Nephron progenitor cell (in vitro differentiated cells): ENCODE measurements at regions not wholly inside any gene's neighbourhood (a gene's known extent, or its start where the extent isn't known, plus 50 kb on each side); places are given as distances from the start of the nearest gene placed in this dataset.
A peak's percentile ranks its signal among the peaks of the same experiment; 100 is the strongest.

ENCODE experiments used
- DNase-seq: peaks from one replicate; pipeline ENCODE4 v3.0.0; 2021
- H3K27ac Mint-ChIP-seq: 2 replicates; pipeline ENCODE4 v1.8.0; 2021; ENCODE audit warnings: mild to moderate bottlenecking, moderate library complexity, mixed read lengths
- H3K27me3 Mint-ChIP-seq: 2 replicates; pipeline ENCODE4 v1.8.0; 2021; ENCODE audit warnings: mild to moderate bottlenecking, low read depth, mixed read lengths; ENCODE audit not compliant: poor library complexity
- H3K36me3 Mint-ChIP-seq: 2 replicates; pipeline ENCODE4 v1.8.0; 2021; ENCODE audit warnings: low read depth, mixed read lengths
- H3K4me1 Mint-ChIP-seq: 2 replicates; pipeline ENCODE4 v1.8.0; 2021; ENCODE audit warnings: mixed read lengths
- H3K4me3 Mint-ChIP-seq: 2 replicates; pipeline ENCODE4 v1.8.0; 2021; ENCODE audit warnings: mild to moderate bottlenecking, moderate library complexity, mixed read lengths
- H3K9me3 Mint-ChIP-seq: 2 replicates; pipeline ENCODE4 v1.8.0; 2021; ENCODE audit warnings: mild to moderate bottlenecking, moderate library complexity, mixed read lengths
- TF ChIP-seq, protein P1 (sequence below): fragments of 200-600 bp; sonication (generic); IDR thresholded peaks from 2 replicates; pipeline ENCODE4 v1.5.0; 2021; ENCODE audit warnings: antibody characterized with exemption

DNA sequence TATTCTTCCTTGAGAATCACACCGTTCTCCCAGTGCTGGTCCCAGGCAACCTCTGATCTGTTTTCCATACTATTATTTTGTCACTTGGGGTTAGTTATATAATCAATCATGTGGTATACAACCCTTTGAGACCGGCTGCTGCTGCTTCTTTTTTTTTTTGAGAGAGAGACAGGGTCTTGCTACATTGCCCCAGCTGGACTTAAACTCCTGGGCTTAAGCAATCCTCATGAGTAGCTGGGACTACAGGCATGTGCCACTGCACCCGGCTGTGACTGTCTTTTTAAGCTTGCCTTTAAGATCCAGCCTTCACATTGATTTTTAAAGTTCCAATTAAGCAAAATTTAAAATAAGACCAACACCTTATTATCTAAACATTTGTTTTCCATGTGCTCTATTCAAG lies 86.7 kb upstream of the EXOC1L start:
- DNase-seq, result no peak
- TF ChIP-seq, protein P1, sequence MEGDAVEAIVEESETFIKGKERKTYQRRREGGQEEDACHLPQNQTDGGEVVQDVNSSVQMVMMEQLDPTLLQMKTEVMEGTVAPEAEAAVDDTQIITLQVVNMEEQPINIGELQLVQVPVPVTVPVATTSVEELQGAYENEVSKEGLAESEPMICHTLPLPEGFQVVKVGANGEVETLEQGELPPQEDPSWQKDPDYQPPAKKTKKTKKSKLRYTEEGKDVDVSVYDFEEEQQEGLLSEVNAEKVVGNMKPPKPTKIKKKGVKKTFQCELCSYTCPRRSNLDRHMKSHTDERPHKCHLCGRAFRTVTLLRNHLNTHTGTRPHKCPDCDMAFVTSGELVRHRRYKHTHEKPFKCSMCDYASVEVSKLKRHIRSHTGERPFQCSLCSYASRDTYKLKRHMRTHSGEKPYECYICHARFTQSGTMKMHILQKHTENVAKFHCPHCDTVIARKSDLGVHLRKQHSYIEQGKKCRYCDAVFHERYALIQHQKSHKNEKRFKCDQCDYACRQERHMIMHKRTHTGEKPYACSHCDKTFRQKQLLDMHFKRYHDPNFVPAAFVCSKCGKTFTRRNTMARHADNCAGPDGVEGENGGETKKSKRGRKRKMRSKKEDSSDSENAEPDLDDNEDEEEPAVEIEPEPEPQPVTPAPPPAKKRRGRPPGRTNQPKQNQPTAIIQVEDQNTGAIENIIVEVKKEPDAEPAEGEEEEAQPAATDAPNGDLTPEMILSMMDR, result no peak
- Mint-ChIP-seq H3K27ac (no peak overlapping the region), H3K4me3 (no peak overlapping the region), H3K36me3 (no peaks in the 10 kb centered on the region), H3K4me1 (peaks cover 7% of the 10 kb centered on the region), H3K9me3 (peaks cover 9% of the 10 kb centered on the region), H3K27me3 (peaks cover 3% of the 10 kb centered on the region)

DNA sequence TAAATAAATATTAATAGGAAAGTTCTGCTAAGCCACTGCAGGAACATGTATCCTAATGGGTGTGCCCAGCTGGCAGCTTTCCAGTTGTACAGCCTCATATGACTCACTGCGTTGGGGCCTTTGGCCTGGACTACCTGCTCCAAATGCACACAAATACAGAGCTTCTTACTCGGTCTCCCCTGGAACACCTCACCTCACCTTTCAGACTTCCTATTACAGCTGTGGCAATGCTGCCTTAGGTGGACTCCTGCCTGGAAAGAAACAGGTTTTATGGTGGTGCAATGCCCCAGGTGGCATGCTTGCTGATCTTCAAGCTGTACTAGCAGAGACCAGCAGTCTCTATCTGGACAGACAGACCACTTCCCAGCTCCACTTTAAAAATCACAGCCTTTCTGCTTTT lies 85.7 kb upstream of the EXOC1L start:
- H3K9me3 Mint-ChIP-seq, result peaks cover 13% of the 10 kb centered on the region
- H3K4me3 Mint-ChIP-seq, result no peak overlapping the region
- DNase-seq, result no peak
- peaks cover 3% of the 10 kb centered on the region for H3K27me3 Mint-ChIP-seq
- TF ChIP-seq, protein P1, result no peak
- no peak overlapping the region for H3K27ac Mint-ChIP-seq
- H3K4me1 Mint-ChIP-seq, result peaks cover 7% of the 10 kb centered on the region
- no peaks in the 10 kb centered on the region for H3K36me3 Mint-ChIP-seq

DNA sequence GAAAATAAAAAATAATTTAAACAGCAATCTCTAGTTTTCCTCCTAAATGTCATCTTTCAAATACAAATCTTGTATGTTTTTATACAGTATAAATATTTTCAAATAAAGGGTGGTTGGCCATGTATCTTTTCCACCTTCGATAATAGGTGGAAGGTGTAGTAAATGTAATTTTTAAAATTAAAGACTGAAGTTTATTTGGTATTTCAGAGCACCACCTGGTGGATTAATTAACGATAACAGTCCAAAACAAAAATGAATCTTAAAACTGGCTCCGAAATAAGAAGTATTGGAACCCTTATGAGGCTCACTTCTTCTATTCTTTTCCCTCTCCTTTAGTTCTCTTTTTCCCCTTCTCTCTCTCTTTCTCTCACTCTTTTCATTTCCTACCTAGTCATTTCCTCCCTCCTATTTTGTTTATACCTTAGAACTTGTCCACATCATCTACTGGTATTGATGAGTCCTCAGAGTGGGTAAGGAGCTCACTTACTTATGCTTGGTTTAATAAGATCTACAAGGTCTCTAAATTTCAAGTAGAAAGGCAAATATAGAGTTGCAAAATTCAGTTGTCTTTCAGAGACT lies 82.9 kb upstream of the EXOC1L start:
- DNase-seq, result no peak
- no peaks in the 10 kb centered on the region for H3K27me3 Mint-ChIP-seq
- TF ChIP-seq, protein P1, result peak; percentile 47
- no peaks in the 10 kb centered on the region for H3K36me3 Mint-ChIP-seq
- H3K27ac Mint-ChIP-seq, result no peak overlapping the region
- no peak overlapping the region for H3K4me3 Mint-ChIP-seq
- no peaks in the 10 kb centered on the region for H3K4me1 Mint-ChIP-seq
- peaks cover 14% of the 10 kb centered on the region for H3K9me3 Mint-ChIP-seq

DNA sequence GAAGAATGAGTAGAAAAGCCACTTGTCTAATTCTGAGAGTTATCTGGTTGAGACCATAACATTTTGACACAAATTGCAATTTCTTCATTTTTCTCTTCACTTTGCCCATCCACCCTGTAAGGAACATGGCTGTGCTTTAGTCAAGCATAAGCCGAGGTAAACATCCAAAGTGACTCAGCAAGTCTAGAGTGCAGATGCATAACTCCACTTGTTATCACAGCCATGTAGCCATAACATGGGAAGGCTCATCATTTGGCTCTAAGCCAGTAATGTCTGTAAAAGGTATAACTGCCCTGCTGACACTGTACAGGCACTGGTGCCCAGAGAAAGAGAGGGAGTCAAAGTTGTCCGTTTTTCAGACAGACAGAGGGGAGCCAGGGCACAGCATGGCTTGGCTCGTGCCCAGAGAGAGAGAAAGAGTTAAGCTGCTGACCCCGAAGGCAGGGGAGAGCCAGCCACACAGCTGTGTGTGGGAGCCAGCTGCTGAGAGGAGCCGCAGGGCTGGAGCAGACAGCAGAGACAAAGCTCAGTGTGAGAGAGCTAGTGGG lies 76.9 kb upstream of the EXOC1L start:
- Mint-ChIP-seq H3K4me3 (no peak overlapping the region), H3K4me1 (no peaks in the 10 kb centered on the region), H3K27ac (peak overlapping the region; percentile 80)

DNA sequence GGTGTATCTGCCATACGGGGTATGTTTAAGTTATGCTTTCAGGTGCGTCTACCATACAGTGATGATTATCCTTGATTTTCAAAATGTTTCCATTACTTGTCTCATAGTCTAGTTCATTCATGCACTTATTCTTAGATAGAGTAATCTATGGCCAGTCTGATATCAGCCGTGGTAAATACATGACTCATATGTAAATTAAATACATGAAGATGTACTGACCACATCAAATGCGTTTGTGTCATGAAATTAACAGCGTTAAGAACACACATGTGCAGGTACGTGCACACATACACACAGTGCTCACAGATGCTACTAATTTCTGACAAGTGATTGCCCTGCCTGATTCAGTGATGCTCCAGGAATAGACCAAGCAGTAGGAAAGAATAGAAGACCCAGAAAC lies 75.2 kb upstream of the EXOC1L start:
- Mint-ChIP-seq H3K9me3 (peaks cover 4% of the 10 kb centered on the region), H3K4me1 (no peaks in the 10 kb centered on the region), H3K4me3 (no peak overlapping the region), H3K36me3 (no peaks in the 10 kb centered on the region), H3K27ac (no peak overlapping the region), H3K27me3 (peaks cover 3% of the 10 kb centered on the region)
- TF ChIP-seq, protein P1, result no peak
- DNase-seq, result no peak

More for the DNA sequence above, 76.9 kb upstream of the EXOC1L start:
- Mint-ChIP-seq H3K9me3 (peaks cover 14% of the 10 kb centered on the region), H3K36me3 (no peaks in the 10 kb centered on the region), H3K27me3 (no peaks in the 10 kb centered on the region)
- peak; percentile 12 for DNase-seq
- TF ChIP-seq, protein P1, result no peak

DNA sequence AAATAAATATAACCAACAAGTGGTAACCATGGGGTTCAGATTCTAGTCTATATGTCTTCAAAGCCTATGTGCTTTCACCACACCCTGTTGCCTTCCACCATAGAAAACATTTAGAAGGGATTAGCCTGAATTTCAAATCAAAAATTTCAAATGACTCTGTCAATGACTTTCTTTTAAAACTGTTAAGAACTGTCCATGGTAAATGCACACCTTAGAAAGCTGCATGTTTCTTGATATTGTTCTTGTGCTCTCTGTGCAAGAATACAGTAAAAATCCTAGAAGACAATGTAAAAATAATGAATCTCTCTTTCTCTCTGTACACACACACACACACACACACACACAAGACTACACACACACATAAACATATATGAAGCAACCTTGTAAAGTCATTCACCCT lies 74.6 kb upstream of the EXOC1L start:
- no peaks in the 10 kb centered on the region for H3K4me1 Mint-ChIP-seq
- no peaks in the 10 kb centered on the region for H3K36me3 Mint-ChIP-seq
- H3K27ac Mint-ChIP-seq, result no peak overlapping the region
- TF ChIP-seq, protein P1, result no peak
- H3K9me3 Mint-ChIP-seq, result peaks cover 4% of the 10 kb centered on the region
- DNase-seq, result no peak
- no peak overlapping the region for H3K4me3 Mint-ChIP-seq
- peaks cover 3% of the 10 kb centered on the region for H3K27me3 Mint-ChIP-seq
